Naive thymus-derived CD4-positive, alpha-beta T cell (primary cell): ENCODE measurements at regions not wholly inside any gene's neighbourhood (a gene's known extent, or its start where the extent isn't known, plus 50 kb on each side); places are given as distances from the start of the nearest gene placed in this dataset.

ENCODE experiments used
- ATAC-seq: fragments of 150-1000 bp; cut with Tn5 transposase; 2 replicates; pipeline ENCODE4 v1.10.0; 2021; ENCODE audit warnings: mild to moderate bottlenecking, moderate library complexity
- CTCF ChIA-PET: fragments of 350-600 bp; sonication (Branson Sonifier 250); formaldehyde crosslinking; loops from one replicate; lab custom pipeline; 2021; ENCODE audit warnings: antibody characterized with exemption; lab: Charles Lee
- POLR2A ChIA-PET: fragments of 350-600 bp; sonication (Branson Sonifier 250); formaldehyde crosslinking; loops from one replicate; lab custom pipeline; 2021; ENCODE audit warnings: antibody characterized with exemption, inconsistent platforms; lab: Charles Lee
- DNase-seq, 9 donors: peaks; one replicate each; pipeline versions ENCODE4 v3.0.0 to v3.0.0-alpha.2; 2020 to 2022; ENCODE audit warnings: mixed read lengths in 1 of 9
- H3K27ac ChIP-seq: one replicate; pipeline ENCODE4 v1.7.0; 2013; ENCODE audit warnings: mild to moderate bottlenecking, low read depth, low read length, moderate library complexity
- H3K27me3 ChIP-seq, 2 donors: one replicate each; pipeline ENCODE4 v1.7.0; 2013; ENCODE audit warnings: low read length in 2 of 2, mild to moderate bottlenecking in 2 of 2, moderate library complexity in 2 of 2; ENCODE audit not compliant: control insufficient read depth in 2 of 2, insufficient read depth in 2 of 2
- H3K36me3 ChIP-seq, 3 experiments: 1 replicate in 2 of 3; 2 replicates in 1 of 3; pipeline ENCODE4 v1.7.0; 2013; ENCODE audit warnings: low read length in 3 of 3, mild to moderate bottlenecking in 3 of 3, moderate library complexity in 1 of 3; ENCODE audit not compliant: insufficient read depth in 3 of 3, control insufficient read depth in 2 of 3
- H3K4me1 ChIP-seq, 2 donors: one replicate each; pipeline ENCODE4 v1.7.0; 2013; ENCODE audit warnings: low read length in 2 of 2, mild to moderate bottlenecking in 2 of 2, moderate library complexity in 1 of 2; ENCODE audit not compliant: control insufficient read depth in 2 of 2, insufficient read depth in 2 of 2
- H3K4me3 ChIP-seq: 2 replicates; pipeline ENCODE4 v1.7.0; 2013; ENCODE audit warnings: mild to moderate bottlenecking, low read length
- H3K9me3 ChIP-seq, 3 experiments: 1 replicate in 2 of 3; 2 replicates in 1 of 3; pipeline ENCODE4 v1.7.0; 2013; ENCODE audit warnings: low read length in 3 of 3; ENCODE audit not compliant: control insufficient read depth in 2 of 3
- H3K27ac Mint-ChIP-seq, 9 donors: one replicate each; pipeline ENCODE4 v1.8.0; 2020 to 2022; ENCODE audit warnings: mixed read lengths in 9 of 9, mild to moderate bottlenecking in 8 of 9, moderate library complexity in 5 of 9, inconsistent platforms in 2 of 9
- H3K27me3 Mint-ChIP-seq, 5 donors: one replicate each; pipeline ENCODE4 v1.8.0; 2021 to 2022; ENCODE audit warnings: mixed read lengths in 5 of 5, mild to moderate bottlenecking in 1 of 5
- H3K36me3 Mint-ChIP-seq, 5 donors: one replicate each; pipeline ENCODE4 v1.8.0; 2020 to 2022; ENCODE audit warnings: mixed read lengths in 5 of 5, mild to moderate bottlenecking in 3 of 5, inconsistent platforms in 1 of 5
- H3K4me1 Mint-ChIP-seq, 7 donors: one replicate each; pipeline ENCODE4 v1.8.0; 2020 to 2022; ENCODE audit warnings: mixed read lengths in 7 of 7, mild to moderate bottlenecking in 3 of 7, inconsistent platforms in 1 of 7
- H3K4me3 Mint-ChIP-seq, 10 donors: one replicate each; pipeline ENCODE4 v1.8.0; 2020 to 2022; ENCODE audit warnings: mild to moderate bottlenecking in 10 of 10, mixed read lengths in 10 of 10, moderate library complexity in 6 of 10, inconsistent platforms in 2 of 10
- H3K9me3 Mint-ChIP-seq, 11 donors: one replicate each; pipeline ENCODE4 v1.8.0; 2020 to 2022; ENCODE audit warnings: mixed read lengths in 11 of 11, mild to moderate bottlenecking in 4 of 11, inconsistent platforms in 1 of 11, moderate library complexity in 1 of 11
- intact Hi-C, 2 donors: fragments of 100-400 bp; cut with micrococcal nuclease; formaldehyde crosslinking; loops; one replicate each; pipeline ENCODE4 v1.15.1; 2023

GRCh38 chr12:27178255-27178654, 65.8 kb upstream of the STK38L start:
- ATAC-seq (no peak), DNase-seq (no peak)
- Histone ChIP-seq H3K27ac (no peak overlapping the region), H3K36me3 (no peaks in the 10 kb centered on the region), H3K9me3 (no peaks in the 10 kb centered on the region), H3K27me3 (no peaks in the 10 kb centered on the region), H3K4me1 (no peaks in the 10 kb centered on the region), H3K4me3 (no peak overlapping the region)
- peaks cover 0 to 2% (median under 1%) of the 10 kb centered on the region in 11 donors for H3K9me3 Mint-ChIP-seq
- intact Hi-C loops: no loop called here
- ChIA-PET CTCF (no interaction called here), POLR2A (no interaction called here)
- H3K27me3 Mint-ChIP-seq: peaks cover 0 to 7% (median 0%) of the 10 kb centered on the region in 5 donors
- H3K27ac Mint-ChIP-seq: no peak overlapping the region
- no peak overlapping the region for H3K4me3 Mint-ChIP-seq
- H3K4me1 Mint-ChIP-seq: peaks cover 0 to 26% (median 0%) of the 10 kb centered on the region in 7 donors
- H3K36me3 Mint-ChIP-seq: peaks cover 0 to 1% (median 1%) of the 10 kb centered on the region in 5 donors

- intact Hi-C loops: no loop called here
- no peak for ATAC-seq
These were observed 65.2 kb upstream of the STK38L start for GRCh38 chr12:27178723-27179399.

DNA sequence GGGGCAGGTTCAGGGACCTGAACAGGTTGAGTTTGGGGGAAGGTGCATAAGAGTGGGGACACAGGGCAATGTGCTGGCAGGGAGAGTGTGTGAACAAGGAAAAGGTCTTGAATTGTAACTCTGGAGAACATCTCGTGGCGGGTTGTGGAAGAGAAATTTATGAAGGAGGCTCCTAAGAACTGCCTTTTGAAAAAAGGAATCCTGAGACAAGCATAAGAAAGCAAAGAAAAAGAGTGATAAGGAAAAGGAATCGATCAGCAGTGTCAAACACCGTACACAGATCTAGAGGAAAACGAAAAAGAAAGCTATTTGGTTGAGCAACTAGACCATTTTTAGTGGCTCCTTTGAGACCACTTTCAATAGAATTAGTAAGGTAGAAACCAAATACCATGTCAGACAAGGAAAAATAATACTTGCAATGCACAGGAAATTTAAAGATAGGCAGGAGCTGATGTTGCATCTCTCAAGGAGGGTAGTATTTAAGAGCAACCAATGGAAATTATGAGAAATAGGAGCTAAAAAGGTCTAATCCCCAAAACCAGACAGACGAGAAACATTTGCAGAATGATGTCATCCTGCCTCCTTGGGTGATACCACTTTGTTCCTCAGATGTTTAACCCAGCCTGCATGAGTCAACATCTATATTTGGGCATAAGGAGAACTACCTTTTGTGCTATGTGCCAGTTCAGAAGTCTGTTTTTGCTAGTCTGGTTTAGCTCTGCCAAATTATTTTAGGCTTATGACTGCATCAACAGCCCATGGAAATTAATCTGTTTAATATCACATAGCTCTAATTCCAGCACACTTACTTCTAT, 64.5 kb upstream of the STK38L start:
- Mint-ChIP-seq H3K4me3 (peak overlapping the region in 1 of 10 donors; percentile 19), H3K9me3 (no peaks in the 10 kb centered on the region), H3K27me3 (peaks cover 0 to 7% (median 0%) of the 10 kb centered on the region in 5 donors), H3K4me1 (peaks cover 0 to 29% (median 0%) of the 10 kb centered on the region in 7 donors), H3K27ac (peak overlapping the region in 2 of 9 donors; percentile 35 to 53), H3K36me3 (no peaks in the 10 kb centered on the region)
- H3K4me3 ChIP-seq: no peak overlapping the region
- no peaks in the 10 kb centered on the region for H3K27me3 ChIP-seq
- no peaks in the 10 kb centered on the region for H3K9me3 ChIP-seq
- ChIA-PET POLR2A (no interaction called here), CTCF (no interaction called here)
- H3K4me1 ChIP-seq: no peaks in the 10 kb centered on the region
- no peak overlapping the region for H3K27ac ChIP-seq
- no peaks in the 10 kb centered on the region for H3K36me3 ChIP-seq
- ATAC-seq: peak; percentile 87
- DNase-seq: peak in 1 of 9 donors; percentile 18
- intact Hi-C loops: no loop called here

More at GRCh38 chr12:27178723-27179399, 65.2 kb upstream of the STK38L start:
- H3K27ac ChIP-seq: no peak overlapping the region
- H3K4me1 ChIP-seq: no peaks in the 10 kb centered on the region
- no peak overlapping the region for H3K4me3 ChIP-seq
- ChIA-PET CTCF (no interaction called here), POLR2A (no interaction called here)
- H3K9me3 ChIP-seq: no peaks in the 10 kb centered on the region
- no peak for DNase-seq
- no peaks in the 10 kb centered on the region for H3K9me3 Mint-ChIP-seq
- no peaks in the 10 kb centered on the region for H3K36me3 Mint-ChIP-seq
- peaks cover 0 to 7% (median 0%) of the 10 kb centered on the region in 5 donors for H3K27me3 Mint-ChIP-seq
- peaks cover 0 to 26% (median 0%) of the 10 kb centered on the region in 7 donors for H3K4me1 Mint-ChIP-seq
- H3K27me3 ChIP-seq: no peaks in the 10 kb centered on the region
- peak overlapping the region in 1 of 9 donors; percentile 35 for H3K27ac Mint-ChIP-seq
- H3K36me3 ChIP-seq: no peaks in the 10 kb centered on the region
- H3K4me3 Mint-ChIP-seq: peak overlapping the region in 1 of 10 donors; percentile 19

DNA sequence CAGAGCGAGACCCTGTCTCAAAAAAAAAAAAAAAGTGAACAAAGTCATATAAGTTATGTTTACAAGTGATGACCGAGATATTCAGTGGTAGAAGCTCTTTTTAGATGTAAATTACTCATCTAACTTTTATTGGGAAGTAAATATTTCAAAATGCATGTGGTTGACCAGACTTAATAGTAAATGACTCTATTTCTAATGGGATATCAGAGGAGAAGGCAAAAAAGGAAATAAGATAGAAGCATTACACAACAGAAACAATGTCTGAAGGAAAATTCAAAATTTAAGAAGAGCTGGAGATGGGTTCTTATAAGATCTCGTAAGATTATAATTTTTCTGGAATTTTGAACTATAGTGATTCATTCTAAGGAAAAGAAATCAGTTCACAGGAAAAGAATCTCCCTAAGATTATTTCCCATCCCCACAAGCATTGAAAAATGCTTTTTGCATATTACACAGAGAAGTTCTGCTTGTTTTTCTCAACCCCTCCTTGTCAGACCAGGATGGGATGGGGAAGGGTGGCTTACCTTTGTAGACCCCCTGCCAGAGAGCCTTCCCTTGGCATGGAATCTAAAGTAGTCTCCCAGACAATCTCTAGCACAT, 63.1 kb upstream of the STK38L start:
- intact Hi-C loops: no loop called here
- no peaks in the 10 kb centered on the region for H3K9me3 Mint-ChIP-seq
- ATAC-seq: peak; percentile 20
- H3K27me3 Mint-ChIP-seq: peaks cover 0 to 7% (median 0%) of the 10 kb centered on the region in 5 donors
- no peak overlapping the region for H3K4me3 Mint-ChIP-seq
- Histone ChIP-seq H3K27me3 (no peaks in the 10 kb centered on the region), H3K4me3 (no peak overlapping the region), H3K27ac (no peak overlapping the region), H3K9me3 (no peaks in the 10 kb centered on the region), H3K36me3 (no peaks in the 10 kb centered on the region), H3K4me1 (peaks cover 0 to 6% of the 10 kb centered on the region in 2 donors)
- ChIA-PET CTCF (interaction anchor here (0.7 kb wide), 1 partner anchor 815 kb away, joined by 4 read pairs; no protein-coding TSS in a partner anchor), POLR2A (no interaction called here)
- no peaks in the 10 kb centered on the region for H3K36me3 Mint-ChIP-seq
- H3K4me1 Mint-ChIP-seq: peaks cover 6 to 40% (median 7%) of the 10 kb centered on the region in 7 donors
- no peak overlapping the region for H3K27ac Mint-ChIP-seq
- DNase-seq: no peak

- ATAC-seq: no peak
- H3K27me3 Mint-ChIP-seq: peaks cover 0 to 4% (median 0%) of the 10 kb centered on the region in 5 donors
- intact Hi-C loops: no loop called here
These were observed 60.7 kb upstream of the STK38L start for GRCh38 chr12:27183342-27183741.

GRCh38 chr12:27185234-27186021, 58.7 kb upstream of the STK38L start:
- H3K27ac ChIP-seq: no peak overlapping the region
- Mint-ChIP-seq H3K27me3 (no peaks in the 10 kb centered on the region), H3K4me3 (peak overlapping the region in 1 of 10 donors; percentile 43), H3K4me1 (peaks cover 2 to 17% (median 7%) of the 10 kb centered on the region in 7 donors), H3K9me3 (peaks cover 0 to 3% (median 0%) of the 10 kb centered on the region in 11 donors), H3K27ac (peak overlapping the region in 4 of 9 donors; percentile 17 to 71 (median 52)), H3K36me3 (peaks cover 0 to 5% (median 0%) of the 10 kb centered on the region in 5 donors)
- no peak overlapping the region for H3K4me3 ChIP-seq
- no peaks in the 10 kb centered on the region for H3K9me3 ChIP-seq
- H3K27me3 ChIP-seq: no peaks in the 10 kb centered on the region
- CTCF ChIA-PET: no interaction called here
- DNase-seq (peak in 7 of 9 donors; percentile 9 to 36 (median 20)), ATAC-seq (peak; percentile 78)
- H3K36me3 ChIP-seq: no peaks in the 10 kb centered on the region
- intact Hi-C loops: loop anchor here in 1 of 2 donors (2.0 kb wide), 1 partner anchor 59 kb away; the partner anchor contains the start of gene STK38L
- peaks cover 0 to 6% of the 10 kb centered on the region in 2 donors for H3K4me1 ChIP-seq
- POLR2A ChIA-PET: no interaction called here

More at GRCh38 chr12:27183342-27183741, 60.7 kb upstream of the STK38L start:
- H3K4me1 Mint-ChIP-seq: peaks cover 6 to 37% (median 7%) of the 10 kb centered on the region in 7 donors
- H3K4me3 Mint-ChIP-seq: no peak overlapping the region
- Histone ChIP-seq H3K4me3 (no peak overlapping the region), H3K27ac (no peak overlapping the region), H3K4me1 (peaks cover 0 to 6% of the 10 kb centered on the region in 2 donors), H3K27me3 (no peaks in the 10 kb centered on the region), H3K36me3 (no peaks in the 10 kb centered on the region), H3K9me3 (no peaks in the 10 kb centered on the region)
- POLR2A ChIA-PET: no interaction called here
- no peak for DNase-seq
- no peaks in the 10 kb centered on the region for H3K9me3 Mint-ChIP-seq
- no peaks in the 10 kb centered on the region for H3K36me3 Mint-ChIP-seq
- no peak overlapping the region for H3K27ac Mint-ChIP-seq
- CTCF ChIA-PET: no interaction called here
